ENCODE measurements at regions not wholly inside any gene's neighbourhood (a gene's known extent, or its start where the extent isn't known, plus 50 kb on each side); places are given as distances from the start of the nearest gene placed in this dataset.

DNA sequence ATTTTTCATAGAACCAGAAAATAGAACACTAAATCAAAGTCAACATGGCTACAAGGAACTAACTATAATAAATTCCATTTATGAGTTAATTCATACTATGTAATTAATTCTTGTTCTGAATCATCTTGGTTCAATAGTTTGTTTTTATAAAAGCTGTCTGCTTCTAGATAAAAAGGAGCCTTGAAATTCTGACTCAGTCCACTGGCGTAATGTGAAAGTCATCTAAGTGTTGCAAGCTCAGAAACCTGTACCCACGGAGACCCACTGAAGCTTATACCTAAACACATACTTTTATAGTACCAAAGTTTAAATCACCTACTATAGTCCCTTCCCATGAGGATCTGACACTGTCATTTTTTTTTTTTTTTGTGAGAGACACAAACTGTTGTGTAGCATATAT, 489.4 kb downstream of the SEMA3D start:
- no peak for DNase-seq (ENCODE audit: low spot score)
- Mint-ChIP-seq H3K4me3 (ENCODE audit: unreplicated experiment) (no peak overlapping the region), H3K27me3 (ENCODE audit: unreplicated experiment) (no peaks in the 10 kb centered on the region), H3K36me3 (ENCODE audit: low read depth, unreplicated experiment) (no peaks in the 10 kb centered on the region), H3K9me3 (ENCODE audit: unreplicated experiment) (no peaks in the 10 kb centered on the region), H3K4me1 (ENCODE audit: unreplicated experiment) (no peaks in the 10 kb centered on the region), H3K27ac (ENCODE audit: unreplicated experiment) (no peak overlapping the region)
- TF ChIP-seq, protein P1, sequence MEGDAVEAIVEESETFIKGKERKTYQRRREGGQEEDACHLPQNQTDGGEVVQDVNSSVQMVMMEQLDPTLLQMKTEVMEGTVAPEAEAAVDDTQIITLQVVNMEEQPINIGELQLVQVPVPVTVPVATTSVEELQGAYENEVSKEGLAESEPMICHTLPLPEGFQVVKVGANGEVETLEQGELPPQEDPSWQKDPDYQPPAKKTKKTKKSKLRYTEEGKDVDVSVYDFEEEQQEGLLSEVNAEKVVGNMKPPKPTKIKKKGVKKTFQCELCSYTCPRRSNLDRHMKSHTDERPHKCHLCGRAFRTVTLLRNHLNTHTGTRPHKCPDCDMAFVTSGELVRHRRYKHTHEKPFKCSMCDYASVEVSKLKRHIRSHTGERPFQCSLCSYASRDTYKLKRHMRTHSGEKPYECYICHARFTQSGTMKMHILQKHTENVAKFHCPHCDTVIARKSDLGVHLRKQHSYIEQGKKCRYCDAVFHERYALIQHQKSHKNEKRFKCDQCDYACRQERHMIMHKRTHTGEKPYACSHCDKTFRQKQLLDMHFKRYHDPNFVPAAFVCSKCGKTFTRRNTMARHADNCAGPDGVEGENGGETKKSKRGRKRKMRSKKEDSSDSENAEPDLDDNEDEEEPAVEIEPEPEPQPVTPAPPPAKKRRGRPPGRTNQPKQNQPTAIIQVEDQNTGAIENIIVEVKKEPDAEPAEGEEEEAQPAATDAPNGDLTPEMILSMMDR (IDR thresholded peaks at IDR 0.05; ENCODE audit: unreplicated experiment) = no peak

DNA sequence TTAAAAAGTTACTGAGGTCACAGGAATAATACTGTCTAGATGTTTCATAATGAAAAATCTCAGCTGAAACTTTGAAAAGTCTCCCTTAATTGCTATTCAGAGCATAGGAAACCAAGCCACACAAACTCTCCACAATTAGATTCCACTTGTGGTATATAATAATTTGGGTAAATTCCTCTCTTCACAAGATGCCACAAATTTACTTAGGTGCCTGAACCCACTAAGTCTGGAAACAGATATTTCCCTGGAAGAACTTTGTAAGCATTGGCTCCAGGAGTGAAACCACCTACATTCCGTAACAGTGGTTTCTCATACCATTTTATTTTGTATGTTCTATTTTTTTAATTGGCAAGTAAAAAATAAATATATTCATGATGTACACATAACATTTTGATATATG, 493.4 kb downstream of the SEMA3D start:
- TF ChIP-seq, protein P1 (IDR thresholded peaks at IDR 0.05; ENCODE audit: unreplicated experiment) = no peak
- no peaks in the 10 kb centered on the region for H3K36me3 Mint-ChIP-seq (ENCODE audit: low read depth, unreplicated experiment)
- no peak overlapping the region for H3K4me3 Mint-ChIP-seq (ENCODE audit: unreplicated experiment)
- H3K27me3 Mint-ChIP-seq (ENCODE audit: unreplicated experiment) = no peaks in the 10 kb centered on the region
- no peaks in the 10 kb centered on the region for H3K9me3 Mint-ChIP-seq (ENCODE audit: unreplicated experiment)
- no peak for DNase-seq (ENCODE audit: low spot score)
- H3K27ac Mint-ChIP-seq (ENCODE audit: unreplicated experiment) = no peak overlapping the region
- H3K4me1 Mint-ChIP-seq (ENCODE audit: unreplicated experiment) = no peaks in the 10 kb centered on the region

DNA sequence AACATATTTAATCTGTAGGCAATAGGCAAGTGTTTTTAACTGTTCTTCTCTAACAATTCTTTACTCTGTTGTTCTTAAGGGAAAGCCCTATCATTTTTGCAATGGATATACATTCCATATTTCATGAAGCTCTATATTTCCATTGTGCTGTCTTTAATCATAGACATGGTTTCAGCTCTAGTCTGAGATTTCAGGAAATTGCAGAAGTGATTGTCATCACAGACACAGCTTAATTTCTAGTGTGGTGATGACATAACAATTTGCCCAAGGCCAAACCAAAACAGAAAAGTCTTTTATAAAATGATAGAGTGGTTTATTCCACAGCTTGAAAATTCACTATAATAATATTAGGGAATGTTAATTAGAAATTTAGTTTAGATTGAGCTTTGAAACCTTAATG, 494.1 kb upstream of the SEMA3A start:
- H3K4me1 Mint-ChIP-seq (ENCODE audit: unreplicated experiment) = no peaks in the 10 kb centered on the region
- DNase-seq (ENCODE audit: low spot score) = no peak
- no peaks in the 10 kb centered on the region for H3K27me3 Mint-ChIP-seq (ENCODE audit: unreplicated experiment)
- no peaks in the 10 kb centered on the region for H3K36me3 Mint-ChIP-seq (ENCODE audit: low read depth, unreplicated experiment)
- TF ChIP-seq, protein P1 (IDR thresholded peaks at IDR 0.05; ENCODE audit: unreplicated experiment) = no peak
- no peaks in the 10 kb centered on the region for H3K9me3 Mint-ChIP-seq (ENCODE audit: unreplicated experiment)
- H3K4me3 Mint-ChIP-seq (ENCODE audit: unreplicated experiment) = no peak overlapping the region
- H3K27ac Mint-ChIP-seq (ENCODE audit: unreplicated experiment) = no peak overlapping the region

DNA sequence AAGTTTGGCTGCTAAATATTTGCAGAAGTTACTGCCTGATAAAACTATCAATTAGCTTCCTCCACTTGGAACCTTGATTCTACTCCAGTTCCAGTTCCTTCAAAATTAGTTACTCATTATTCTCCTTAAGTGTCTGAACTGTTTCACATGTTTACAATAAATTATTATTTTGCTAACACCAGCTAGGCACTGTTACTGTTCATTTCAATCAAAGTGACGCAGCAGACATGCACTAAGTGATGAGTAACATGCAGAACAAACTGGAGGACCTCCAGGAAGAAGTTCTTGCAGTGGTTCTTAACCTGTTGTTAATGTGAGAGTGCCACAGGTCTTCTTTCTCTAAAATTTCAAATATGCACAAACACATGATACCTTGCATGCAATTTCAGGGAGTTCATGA, 491.8 kb upstream of the SEMA3A start:
- Mint-ChIP-seq H3K36me3 (ENCODE audit: low read depth, unreplicated experiment) (no peaks in the 10 kb centered on the region), H3K27me3 (ENCODE audit: unreplicated experiment) (no peaks in the 10 kb centered on the region), H3K9me3 (ENCODE audit: unreplicated experiment) (no peaks in the 10 kb centered on the region), H3K4me1 (ENCODE audit: unreplicated experiment) (peaks cover 8% of the 10 kb centered on the region), H3K27ac (ENCODE audit: unreplicated experiment) (no peak overlapping the region), H3K4me3 (ENCODE audit: unreplicated experiment) (no peak overlapping the region)
- DNase-seq (ENCODE audit: low spot score) = no peak
- TF ChIP-seq, protein P1 (IDR thresholded peaks at IDR 0.05; ENCODE audit: unreplicated experiment) = no peak

DNA sequence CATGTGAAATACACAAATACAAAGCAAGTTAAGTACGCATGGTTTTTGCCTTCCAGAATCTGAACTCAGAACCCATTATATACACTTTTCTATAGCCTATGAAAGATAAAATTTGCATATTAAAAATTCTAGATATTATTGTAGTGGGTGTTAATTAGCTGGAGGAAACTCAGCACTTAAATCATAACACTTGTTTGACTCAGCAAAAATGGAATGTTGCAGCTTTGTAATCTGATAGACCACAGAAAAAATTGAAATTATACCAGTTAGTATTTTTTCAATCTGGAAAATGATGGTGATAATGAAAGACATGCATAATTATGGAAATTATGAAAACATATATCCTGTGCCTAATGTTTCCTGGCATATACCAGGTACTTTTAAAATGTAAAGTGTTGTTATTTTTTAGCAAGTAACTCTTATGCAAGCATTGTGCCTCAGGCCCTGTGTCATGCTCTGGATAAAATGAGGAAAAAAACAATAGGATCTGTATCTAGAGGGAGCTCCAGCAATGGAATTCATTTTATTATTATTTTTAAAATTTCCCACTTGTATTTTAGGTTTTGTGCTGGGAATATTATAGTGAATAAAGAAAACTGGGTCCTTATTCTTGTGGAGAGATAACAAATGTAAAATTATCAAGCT, 490.4 kb upstream of the SEMA3A start:
- Mint-ChIP-seq H3K4me3 (ENCODE audit: unreplicated experiment) (no peak overlapping the region), H3K27me3 (ENCODE audit: unreplicated experiment) (no peaks in the 10 kb centered on the region), H3K4me1 (ENCODE audit: unreplicated experiment) (peaks cover 8% of the 10 kb centered on the region), H3K27ac (ENCODE audit: unreplicated experiment) (no peak overlapping the region), H3K36me3 (ENCODE audit: low read depth, unreplicated experiment) (no peaks in the 10 kb centered on the region), H3K9me3 (ENCODE audit: unreplicated experiment) (no peaks in the 10 kb centered on the region)
- no peak for DNase-seq (ENCODE audit: low spot score)
- TF ChIP-seq, protein P1 (IDR thresholded peaks at IDR 0.05; ENCODE audit: unreplicated experiment) = no peak

All from endothelial cell (in vitro differentiated cells).